ENCODE measurements at regions not wholly inside any gene's neighbourhood (a gene's known extent, or its start where the extent isn't known, plus 50 kb on each side); places are given as distances from the start of the nearest gene placed in this dataset.

- TF ChIP-seq POLR2A (IDR thresholded peaks at IDR 0.05; ENCODE audit: low read depth, low read length), result no peak
- no peak for TF ChIP-seq POLR2AphosphoS5 (IDR thresholded peaks at IDR 0.05; ENCODE audit: low read depth, low read length)
- TF ChIP-seq TAF1 (IDR thresholded peaks at IDR 0.05; ENCODE audit: borderline replicate concordance, low read depth, low read length), result no peak
These were observed 216.6 kb downstream of the HNMT start for GRCh38 chr2:138180692-138181386.

Data from GM12892 (cell line).